ENCODE measurements at regions not wholly inside any gene's neighbourhood (a gene's known extent, or its start where the extent isn't known, plus 50 kb on each side); places are given as distances from the start of the nearest gene placed in this dataset.

DNA sequence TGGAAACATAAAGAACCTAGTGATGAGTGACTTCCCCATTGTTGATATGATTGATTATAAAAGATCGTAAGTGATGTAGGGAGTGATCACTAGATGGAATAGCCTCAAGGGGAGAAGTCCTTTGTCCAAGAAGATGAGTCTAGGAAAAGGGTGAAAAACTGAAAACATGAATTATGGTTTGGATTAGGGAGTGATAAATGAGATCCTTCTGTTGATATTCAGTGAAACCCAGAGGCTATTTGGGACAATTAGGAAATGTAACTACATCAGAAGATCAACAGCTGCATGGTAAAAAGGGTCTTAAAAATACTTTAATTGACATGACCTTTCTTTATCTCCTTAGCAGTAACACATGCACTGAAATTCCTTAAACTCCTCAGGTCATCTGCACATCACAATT lies 124.0 kb upstream of the UNC5C start:
- no peak for TF ChIP-seq POLR2AphosphoS5 (IDR thresholded peaks at IDR 0.05)
- TF ChIP-seq, protein P1, sequence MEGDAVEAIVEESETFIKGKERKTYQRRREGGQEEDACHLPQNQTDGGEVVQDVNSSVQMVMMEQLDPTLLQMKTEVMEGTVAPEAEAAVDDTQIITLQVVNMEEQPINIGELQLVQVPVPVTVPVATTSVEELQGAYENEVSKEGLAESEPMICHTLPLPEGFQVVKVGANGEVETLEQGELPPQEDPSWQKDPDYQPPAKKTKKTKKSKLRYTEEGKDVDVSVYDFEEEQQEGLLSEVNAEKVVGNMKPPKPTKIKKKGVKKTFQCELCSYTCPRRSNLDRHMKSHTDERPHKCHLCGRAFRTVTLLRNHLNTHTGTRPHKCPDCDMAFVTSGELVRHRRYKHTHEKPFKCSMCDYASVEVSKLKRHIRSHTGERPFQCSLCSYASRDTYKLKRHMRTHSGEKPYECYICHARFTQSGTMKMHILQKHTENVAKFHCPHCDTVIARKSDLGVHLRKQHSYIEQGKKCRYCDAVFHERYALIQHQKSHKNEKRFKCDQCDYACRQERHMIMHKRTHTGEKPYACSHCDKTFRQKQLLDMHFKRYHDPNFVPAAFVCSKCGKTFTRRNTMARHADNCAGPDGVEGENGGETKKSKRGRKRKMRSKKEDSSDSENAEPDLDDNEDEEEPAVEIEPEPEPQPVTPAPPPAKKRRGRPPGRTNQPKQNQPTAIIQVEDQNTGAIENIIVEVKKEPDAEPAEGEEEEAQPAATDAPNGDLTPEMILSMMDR (IDR thresholded peaks at IDR 0.05) = no peak

Data from stomach (tissue), 4 donors.